ENCODE measurements at regions not wholly inside any gene's neighbourhood (a gene's known extent, or its start where the extent isn't known, plus 50 kb on each side); places are given as distances from the start of the nearest gene placed in this dataset.

- TF ChIP-seq CTCF (IDR thresholded peaks at IDR 0.05) (no peak), POLR2A (IDR thresholded peaks at IDR 0.05; ENCODE audit: low read depth) (no peak), EP300 (IDR thresholded peaks at IDR 0.05) (no peak), POLR2AphosphoS5 (IDR thresholded peaks at IDR 0.05) (no peak)
Observed at GRCh38 chr3:104738271-104738670, 628.4 kb upstream of the ALCAM start.
